NCI-H2227 (cell line): ENCODE measurements at regions not wholly inside any gene's neighbourhood (a gene's known extent, or its start where the extent isn't known, plus 50 kb on each side); places are given as distances from the start of the nearest gene placed in this dataset.

Experiments used
- DNase-seq: peaks from one replicate; lab custom pipeline; 2025; ENCODE audit not compliant: unreplicated experiment; lab: John Stamatoyannopoulos, UW

DNA sequence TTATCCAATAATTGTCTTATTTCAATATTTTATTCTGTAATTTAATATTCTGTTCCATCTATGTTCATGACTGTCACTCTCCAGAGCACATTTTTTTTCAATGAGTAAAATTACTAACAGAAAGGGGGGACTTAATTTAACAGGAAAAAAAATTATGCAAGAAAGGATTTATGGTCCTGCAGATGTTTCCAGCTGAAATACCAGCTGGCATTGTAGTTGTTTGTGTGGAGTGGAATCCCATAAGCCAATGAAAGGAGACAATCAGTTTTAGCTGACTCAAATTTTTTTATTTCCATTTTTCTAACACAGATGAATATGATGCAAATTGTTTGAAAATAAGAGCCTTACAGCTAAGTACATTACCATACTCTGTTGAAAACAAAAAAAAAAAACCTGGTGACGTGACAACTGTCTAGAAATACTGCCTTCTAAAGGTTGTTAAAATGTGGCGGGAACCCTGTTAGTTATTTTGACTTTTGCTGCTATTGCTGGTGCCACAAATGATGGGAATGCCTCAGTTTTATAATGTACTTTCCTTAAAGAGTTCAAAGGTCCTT, 389.1 kb downstream of the ETS1 start:
- DNase-seq, result no peak

GRCh38 chr11:128196235-128196634, 391.1 kb downstream of the ETS1 start:
- no peak for DNase-seq

DNA sequence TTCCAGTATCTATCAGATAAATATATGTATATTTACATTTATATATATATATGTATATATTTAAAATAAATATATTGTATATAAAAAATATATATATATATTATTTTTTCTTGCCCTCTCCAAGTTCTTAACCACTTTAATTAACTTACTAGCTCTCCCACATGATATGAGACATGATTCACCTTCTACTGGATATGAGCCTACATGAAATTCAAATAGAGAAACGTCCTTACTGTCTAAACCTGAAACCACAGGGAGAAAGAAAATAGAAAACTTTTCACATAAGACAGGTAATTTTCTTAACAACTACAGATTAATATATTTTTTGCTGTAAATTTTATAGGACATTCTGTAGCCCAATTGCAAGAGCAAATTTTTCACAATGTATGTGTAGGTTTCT, 391.6 kb downstream of the ETS1 start:
- no peak for DNase-seq

GRCh38 chr11:128195057-128195751, 392.2 kb downstream of the ETS1 start:
- no peak for DNase-seq

DNA sequence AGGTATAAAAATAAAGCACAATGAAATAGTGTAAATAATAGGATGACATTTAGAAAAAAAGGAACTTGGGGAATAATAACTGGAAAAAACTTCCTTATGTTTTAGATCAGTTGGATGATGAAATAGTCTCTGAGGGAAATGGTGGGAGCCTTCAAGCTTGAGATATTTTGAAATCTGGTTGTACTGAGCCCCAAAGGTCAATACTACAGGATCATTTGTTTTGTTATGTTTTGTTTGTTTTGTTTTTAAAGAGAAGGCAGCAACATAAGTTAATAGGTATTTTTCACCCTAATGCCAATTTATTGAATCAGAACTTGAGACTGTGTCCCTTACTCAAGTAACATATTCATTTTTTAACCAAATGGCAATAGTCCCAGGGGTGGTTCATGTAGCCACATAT, 393.1 kb downstream of the ETS1 start:
- no peak for DNase-seq

DNA sequence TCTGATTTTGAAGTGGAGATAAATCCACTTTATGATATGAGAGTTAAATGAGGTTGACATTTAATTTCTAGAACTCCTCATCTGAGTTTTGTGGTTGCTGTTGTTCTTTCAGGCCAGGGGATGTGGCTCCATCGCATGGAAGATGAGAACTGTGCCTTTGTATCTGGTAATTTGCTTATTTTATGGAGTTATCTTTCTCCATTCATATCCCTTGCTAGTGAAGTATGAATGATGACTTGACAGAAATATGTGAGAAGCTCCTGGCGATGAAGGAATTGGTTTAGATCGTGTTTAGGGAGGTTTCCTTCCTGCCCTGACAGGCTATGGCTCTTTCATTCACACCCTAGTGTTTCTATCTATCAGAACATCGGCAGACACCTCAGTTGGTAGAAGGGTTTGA, 393.7 kb downstream of the ETS1 start:
- DNase-seq, result no peak

DNA sequence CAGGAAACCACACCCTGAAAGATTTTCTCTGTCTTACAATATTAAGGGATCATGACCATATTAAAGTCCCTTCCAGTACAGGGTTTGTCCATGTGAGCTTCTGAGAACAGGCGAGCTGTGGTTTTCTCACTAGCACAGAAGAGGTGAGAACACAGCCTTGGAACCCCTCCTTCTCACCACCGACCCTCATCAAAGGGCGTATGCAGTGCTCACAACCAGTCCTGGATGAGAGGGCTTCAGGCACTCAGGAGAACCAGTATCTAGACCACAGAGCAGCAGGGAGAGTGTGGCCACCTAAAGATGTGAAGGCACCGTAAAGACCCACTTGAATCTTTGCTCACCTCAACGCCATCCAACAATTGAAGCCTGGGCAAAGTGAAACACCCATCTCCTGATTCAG, 397.0 kb downstream of the ETS1 start:
- DNase-seq, result no peak

- no peak for DNase-seq
Measured at GRCh38 chr11:128189823-128190222, 397.5 kb downstream of the ETS1 start.

DNA sequence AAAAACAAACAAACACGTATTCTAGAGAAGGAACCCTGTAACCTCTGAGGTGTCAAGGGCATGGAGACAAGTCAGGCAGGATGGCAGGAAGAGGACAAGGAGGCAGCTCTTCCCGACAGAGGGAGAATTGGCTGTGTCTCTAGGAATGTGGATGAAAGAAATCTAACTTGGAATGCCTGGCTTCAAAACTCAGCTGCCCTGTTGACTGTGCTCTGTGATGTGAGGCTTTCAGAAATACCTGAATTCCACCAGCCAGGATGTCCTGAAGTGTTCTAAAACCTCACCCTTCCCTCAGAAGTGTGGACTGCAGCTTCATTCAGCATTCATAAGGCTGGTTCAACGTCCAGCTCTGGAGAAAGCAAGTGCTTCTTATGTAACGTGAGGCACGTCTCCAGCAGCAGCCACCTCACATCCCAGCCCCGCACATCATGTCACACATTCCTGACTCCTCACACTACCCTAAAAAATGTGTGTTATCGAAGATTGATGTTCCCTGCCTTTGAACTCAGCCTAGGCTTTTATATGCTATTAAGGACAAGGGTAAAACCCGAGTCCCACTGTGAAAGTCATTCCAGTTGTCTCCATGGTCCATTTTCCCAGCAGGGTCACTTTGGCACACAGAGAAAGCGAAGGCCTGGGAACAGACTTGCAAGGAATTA, 398.9 kb downstream of the ETS1 start:
- DNase-seq, result no peak

DNA sequence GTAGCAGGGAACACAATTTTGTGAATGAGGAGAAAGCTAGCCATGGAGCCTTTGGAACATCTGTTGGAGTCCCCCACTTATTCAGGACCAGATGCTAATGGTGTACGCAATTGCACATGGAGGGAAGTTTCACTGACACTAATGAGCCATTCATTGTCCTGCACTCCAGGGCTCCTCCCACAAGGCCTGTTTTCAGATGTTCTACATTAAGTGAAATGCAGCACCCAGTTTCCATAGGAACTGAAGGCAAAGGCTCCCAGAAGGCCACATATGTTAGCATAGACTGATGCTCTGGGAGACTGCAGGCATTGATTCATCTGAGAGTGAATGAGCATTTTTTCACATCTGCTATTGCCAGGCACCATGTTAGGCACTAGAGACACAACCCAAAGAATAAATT, 399.5 kb downstream of the ETS1 start:
- DNase-seq, result no peak

DNA sequence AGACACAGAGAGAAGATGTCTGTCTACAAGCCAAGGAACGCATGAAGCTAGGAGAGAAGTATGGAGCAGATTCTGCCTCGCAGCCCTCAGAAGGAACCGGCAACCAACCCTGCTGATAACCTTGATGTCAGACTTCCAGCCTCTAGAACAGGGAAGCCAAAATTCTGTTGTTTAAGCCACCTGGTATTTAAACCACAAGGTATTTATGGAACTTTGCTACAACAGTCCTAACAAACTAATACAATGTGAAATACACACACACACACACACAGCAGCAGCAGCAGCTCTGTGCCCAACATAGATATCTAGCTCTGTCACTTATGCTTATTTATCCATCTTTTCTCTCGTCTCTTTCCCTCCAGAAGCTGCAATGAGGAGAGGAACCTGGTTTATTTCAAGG, 400.0 kb downstream of the ETS1 start:
- DNase-seq, result no peak

GRCh38 chr11:128184981-128185380, 402.4 kb downstream of the ETS1 start:
- DNase-seq, result no peak

DNA sequence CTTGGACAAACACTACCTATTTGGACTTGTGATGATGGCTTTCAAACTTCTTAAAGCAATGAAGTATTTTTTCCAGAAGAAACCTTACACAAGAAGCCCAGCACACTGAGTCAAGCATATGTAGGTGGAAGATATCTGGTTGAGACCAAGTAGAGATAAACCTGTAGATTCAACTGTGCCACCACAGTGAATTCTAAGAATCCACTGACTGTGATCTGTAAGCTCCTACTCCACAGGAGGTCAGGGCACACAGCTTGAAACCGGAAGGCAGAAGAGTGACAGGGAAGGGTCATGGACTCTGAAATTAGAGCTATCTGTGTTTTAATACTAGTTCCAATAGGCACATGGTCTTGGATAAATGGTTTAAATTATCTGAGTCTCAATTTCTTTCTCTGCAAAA, 404.5 kb downstream of the ETS1 start:
- DNase-seq, result no peak

DNA sequence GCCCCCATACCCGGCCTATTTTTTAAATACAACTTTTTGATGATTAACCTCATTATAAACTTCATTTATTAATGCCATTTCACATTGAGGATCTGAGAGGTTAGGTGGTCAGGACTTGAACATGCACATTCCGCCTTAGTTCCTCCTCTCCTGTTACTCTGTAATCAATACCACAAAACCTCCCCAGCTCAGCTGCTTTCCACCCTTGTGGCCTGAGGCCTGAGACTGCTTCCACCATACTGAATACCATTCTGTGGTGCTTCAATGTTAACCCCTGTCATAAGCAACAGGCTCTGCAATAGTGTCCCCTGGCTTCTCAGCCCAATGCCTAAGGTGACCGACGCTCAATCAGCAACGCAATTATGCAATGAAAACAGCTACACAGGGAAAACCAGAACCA, 405.4 kb downstream of the ETS1 start:
- no peak for DNase-seq

- no peak for DNase-seq
Measured at GRCh38 chr11:128181088-128181480, 406.3 kb downstream of the ETS1 start.

DNA sequence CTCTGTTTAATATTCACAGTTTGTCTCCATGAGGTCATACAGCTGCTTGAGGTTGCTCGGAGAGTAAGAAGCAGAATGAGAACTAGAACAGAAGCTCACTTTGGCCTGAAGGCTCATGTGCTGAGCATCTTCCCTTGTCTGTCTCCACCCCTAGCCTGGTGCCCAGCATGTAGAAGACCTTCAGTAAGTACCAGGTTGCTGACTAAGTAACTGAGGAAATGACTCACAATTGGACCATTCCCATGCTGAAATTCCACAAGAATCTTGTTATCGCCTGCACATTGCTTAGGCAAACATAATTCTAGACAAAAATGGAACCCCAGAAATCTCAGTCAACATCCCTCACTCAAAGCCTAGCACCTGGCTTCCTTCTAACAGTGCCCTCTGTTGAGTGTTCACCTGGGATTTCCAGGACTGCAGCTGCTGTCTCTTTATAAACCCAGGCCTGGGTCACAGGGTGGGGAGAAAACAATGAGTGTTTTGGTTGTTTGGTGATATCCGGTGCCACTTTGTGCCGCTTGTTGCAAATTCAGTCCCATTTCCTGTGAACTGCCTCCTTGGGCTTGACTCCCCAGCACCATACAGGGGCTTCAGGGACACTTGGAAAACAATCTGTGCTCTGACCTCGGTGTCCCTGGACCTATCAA, 406.8 kb downstream of the ETS1 start:
- DNase-seq, result no peak

DNA sequence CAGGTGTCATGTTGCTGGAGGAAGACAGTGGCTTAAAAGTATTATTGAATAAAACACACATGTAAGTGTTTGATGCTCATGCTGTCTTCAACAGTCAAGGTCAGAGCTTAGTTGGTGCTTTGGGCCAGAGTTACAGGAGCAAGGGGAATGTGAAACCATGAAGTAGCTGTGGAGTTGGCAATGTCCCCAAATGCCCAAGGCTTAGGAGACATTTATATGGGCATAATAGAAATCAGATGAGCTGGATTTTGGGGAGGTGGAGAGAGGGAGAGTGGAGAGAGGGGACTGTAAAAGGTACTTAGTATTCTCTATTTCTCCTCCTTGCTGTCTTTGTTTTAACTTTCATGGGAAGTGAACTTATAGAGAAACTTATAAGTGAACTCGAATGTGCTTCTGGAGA, 407.8 kb downstream of the ETS1 start:
- DNase-seq, result no peak

GRCh38 chr11:128179039-128179438, 408.3 kb downstream of the ETS1 start:
- DNase-seq, result no peak

- no peak for DNase-seq
Measured at GRCh38 chr11:128174465-128175291, 412.7 kb downstream of the ETS1 start.

- no peak for DNase-seq
Measured at GRCh38 chr11:128172046-128172878, 415.1 kb downstream of the ETS1 start.
